ENCODE measurements at regions not wholly inside any gene's neighbourhood (a gene's known extent, or its start where the extent isn't known, plus 50 kb on each side); places are given as distances from the start of the nearest gene placed in this dataset.
"Not testable (repeated sequence)": the region's sequence is repeated elsewhere in the genome, so short reads cannot be mapped to it uniquely, and the experiment has no call there.

DNA sequence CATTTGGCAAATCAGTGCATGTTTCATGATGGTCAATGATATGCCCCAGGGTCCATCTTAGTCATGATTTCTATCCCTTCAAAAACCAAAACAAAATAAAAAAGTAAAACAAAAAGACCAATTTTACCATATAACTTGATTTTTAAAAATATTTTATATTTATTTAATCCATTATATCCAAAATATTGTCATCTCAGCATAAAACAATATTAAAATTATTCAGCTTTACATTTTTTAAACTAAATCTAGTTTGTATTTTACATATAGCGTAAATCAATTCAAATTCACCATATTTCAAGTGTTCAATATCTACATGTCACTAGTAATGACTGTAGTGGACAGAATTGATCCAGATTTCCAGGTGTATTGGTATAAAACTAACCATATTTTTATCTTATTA, 187.4 kb upstream of the C1QTNF3 start:
- H3K9me3 ChIP-seq (ENCODE audit: insufficient read depth, low read depth); BruUV-seq (replicated peaks); CTCF ChIA-PET; DNase-seq; H2AFZ ChIP-seq; H3K4me2 ChIP-seq; H3K4me3 ChIP-seq; H3K9me2 ChIP-seq (ENCODE audit: insufficient read depth); H3K27me3 ChIP-seq (ENCODE audit: insufficient read depth, low read depth); H3K79me2 ChIP-seq (ENCODE audit: low read depth); H3K27ac ChIP-seq; H3K36me3 ChIP-seq (ENCODE audit: low read depth); H3F3A ChIP-seq (ENCODE audit: insufficient read depth, low read depth); POLR2A ChIA-PET (ENCODE audit: unreplicated experiment); H4K20me1 ChIP-seq (ENCODE audit: insufficient read depth); H3K4me1 ChIP-seq (replicated peaks; ENCODE audit: insufficient read depth); intact Hi-C loops (cut with micrococcal nuclease; ENCODE audit: unreplicated experiment): not testable (repeated sequence)

DNA sequence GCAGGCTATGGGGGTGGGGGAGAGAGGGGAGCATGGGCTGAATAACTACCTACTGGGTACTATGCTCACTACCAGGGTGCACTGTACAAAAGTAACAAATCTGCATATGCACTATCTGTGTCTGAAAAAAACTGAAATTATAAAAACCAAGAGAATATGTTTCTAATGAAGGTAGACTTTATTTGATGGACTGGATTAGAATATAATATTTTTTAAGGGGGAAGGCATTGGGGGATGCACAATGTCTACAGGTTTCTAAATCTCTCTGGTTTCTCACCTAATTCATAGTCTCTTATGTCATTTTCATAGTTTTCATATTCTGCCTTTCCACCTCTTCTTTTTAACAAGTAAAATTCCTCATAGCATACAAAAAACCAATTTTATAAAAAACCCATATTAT, 200.8 kb upstream of the C1QTNF3 start:
- CTCF ChIA-PET; H3K9me2 ChIP-seq (ENCODE audit: insufficient read depth); H3K36me3 ChIP-seq (ENCODE audit: low read depth); POLR2A ChIA-PET (ENCODE audit: unreplicated experiment); H3K27me3 ChIP-seq (ENCODE audit: insufficient read depth, low read depth); H2AFZ ChIP-seq; BruUV-seq (replicated peaks); DNase-seq; H4K20me1 ChIP-seq (ENCODE audit: insufficient read depth); H3K9me3 ChIP-seq (ENCODE audit: insufficient read depth, low read depth): not testable (repeated sequence)
- intact Hi-C loops (cut with micrococcal nuclease; ENCODE audit: unreplicated experiment) = loop anchor here (5.0 to 10.0 kb wide), 2 partner anchors 211 to 237 kb away; partner anchors contain the start of gene AMACR
- peaks cover 13% of the 10 kb centered on the region; the same call in 1 of the 2 replicates for H3K4me1 ChIP-seq (replicated peaks; ENCODE audit: insufficient read depth)
- peak overlapping the region; percentile 62 for H3K4me2 ChIP-seq
- H3K79me2 ChIP-seq (ENCODE audit: low read depth) = peaks cover 10% of the 10 kb centered on the region; the same call in 1 of the 2 replicates
- peaks cover 12% of the 10 kb centered on the region; the same call in 1 of the 2 replicates for H3F3A ChIP-seq (ENCODE audit: insufficient read depth, low read depth)
- H3K4me3 ChIP-seq = peak overlapping the region; percentile 43; the same call in 1 of the 2 replicates
- 0 out of 2 replicates have a peak overlapping the region, but pooled peaks have one; percentile 9 for H3K27ac ChIP-seq

DNA sequence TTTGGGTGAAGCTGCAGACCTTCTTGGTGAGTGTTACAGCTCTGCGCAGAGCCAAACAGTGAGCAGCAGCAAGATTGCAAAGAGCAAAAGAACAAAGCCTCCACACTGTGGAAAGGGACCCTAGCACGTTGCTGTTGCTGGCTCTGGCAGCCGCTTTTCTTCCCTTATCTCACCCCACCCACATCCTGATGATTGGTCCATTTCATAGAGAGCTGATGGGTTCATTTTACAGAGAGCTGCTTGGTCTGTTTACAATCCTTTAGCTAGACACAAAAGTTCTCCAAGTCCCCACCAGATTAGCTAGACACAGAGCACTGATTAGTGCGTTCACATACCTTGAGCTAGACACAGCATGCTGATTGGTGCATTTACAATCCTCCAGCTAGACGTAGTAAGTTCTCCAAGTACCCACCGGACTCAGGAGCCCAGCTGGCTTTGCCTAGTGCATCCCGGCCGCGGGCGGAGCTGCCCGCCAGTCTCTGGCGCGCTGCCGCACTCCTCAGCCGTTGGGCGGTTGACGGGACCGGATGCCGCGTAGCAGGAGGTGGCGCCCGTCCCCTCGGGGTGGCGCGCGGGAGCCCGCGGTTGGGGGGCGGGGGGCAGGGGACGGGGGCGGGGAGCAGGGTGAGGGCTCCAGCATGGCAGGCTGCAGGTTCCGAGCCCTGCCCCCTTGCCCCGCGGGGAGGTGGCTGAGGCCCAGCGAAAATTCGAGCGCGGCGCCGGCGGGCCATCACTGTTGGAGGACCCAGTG, 201.4 kb upstream of the C1QTNF3 start:
- H3K9me3 ChIP-seq (ENCODE audit: insufficient read depth, low read depth); H3K9me2 ChIP-seq (ENCODE audit: insufficient read depth); H4K20me1 ChIP-seq (ENCODE audit: insufficient read depth); H3K27me3 ChIP-seq (ENCODE audit: insufficient read depth, low read depth); H3K36me3 ChIP-seq (ENCODE audit: low read depth); CTCF ChIA-PET: not testable (repeated sequence)
- BruUV-seq (replicated peaks) = TSS peak; percentile 73
- peak overlapping the region; percentile 70; the same call in 1 of the 2 replicates for H2AFZ ChIP-seq
- POLR2A ChIA-PET (ENCODE audit: unreplicated experiment) = interaction anchor here (0.7 kb wide), 1 partner anchor 804 kb away, joined by 6 read pairs; the partner anchor contains the start of gene TARS1
- peaks cover 10% of the 10 kb centered on the region; the same call in 1 of the 2 replicates for H3K79me2 ChIP-seq (ENCODE audit: low read depth)
- 0 out of 2 replicates have a peak overlapping the region, but pooled peaks have one; percentile 9 for H3K27ac ChIP-seq
- peak; percentile 33 to 97 for DNase-seq
- peaks cover 17% of the 10 kb centered on the region for H3K4me1 ChIP-seq (replicated peaks; ENCODE audit: insufficient read depth)
- intact Hi-C loops (cut with micrococcal nuclease; ENCODE audit: unreplicated experiment) = loop anchor here (5.0 to 10.0 kb wide), 2 partner anchors 210 to 237 kb away; partner anchors contain the start of gene AMACR
- H3F3A ChIP-seq (ENCODE audit: insufficient read depth, low read depth) = peaks cover 12% of the 10 kb centered on the region; the same call in 1 of the 2 replicates
- H3K4me2 ChIP-seq = peak overlapping the region; percentile 62
- H3K4me3 ChIP-seq = peak overlapping the region; percentile 43; the same call in 1 of the 2 replicates

DNA sequence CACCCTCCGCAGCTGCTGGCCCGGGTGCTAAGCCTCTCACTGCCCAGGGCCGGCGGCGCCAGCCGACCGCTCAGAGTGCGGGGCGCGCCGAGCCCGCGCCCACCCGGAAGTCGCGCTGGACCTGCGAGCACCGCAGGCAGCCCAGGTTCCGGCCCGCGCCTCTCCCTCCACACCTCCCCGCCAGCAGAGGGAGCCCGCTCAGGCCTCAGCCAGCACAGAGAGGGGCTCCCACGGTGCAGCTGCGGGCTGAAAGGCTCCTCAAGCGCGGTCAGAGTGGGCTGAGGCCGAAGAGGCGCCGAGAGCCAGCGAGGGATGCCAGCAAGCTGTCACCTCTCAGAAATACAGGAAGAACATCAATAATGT, 202.0 kb upstream of the C1QTNF3 start:
- H3K9me3 ChIP-seq (ENCODE audit: insufficient read depth, low read depth); H3K27ac ChIP-seq; H3K36me3 ChIP-seq (ENCODE audit: low read depth); H3K9me2 ChIP-seq (ENCODE audit: insufficient read depth); BruUV-seq (replicated peaks); H3K27me3 ChIP-seq (ENCODE audit: insufficient read depth, low read depth); H2AFZ ChIP-seq; POLR2A ChIA-PET (ENCODE audit: unreplicated experiment); H3K4me2 ChIP-seq; CTCF ChIA-PET; DNase-seq; H4K20me1 ChIP-seq (ENCODE audit: insufficient read depth): not testable (repeated sequence)
- H3K4me1 ChIP-seq (replicated peaks; ENCODE audit: insufficient read depth) = peaks cover 17% of the 10 kb centered on the region
- H3K4me3 ChIP-seq = peak overlapping the region; percentile 43; the same call in 1 of the 2 replicates
- peaks cover 10% of the 10 kb centered on the region; the same call in 1 of the 2 replicates for H3K79me2 ChIP-seq (ENCODE audit: low read depth)
- H3F3A ChIP-seq (ENCODE audit: insufficient read depth, low read depth) = peaks cover 12% of the 10 kb centered on the region; the same call in 1 of the 2 replicates
- intact Hi-C loops (cut with micrococcal nuclease; ENCODE audit: unreplicated experiment) = loop anchor here (10.0 kb wide), 1 partner anchor 210 kb away; no protein-coding TSS in a partner anchor

DNA sequence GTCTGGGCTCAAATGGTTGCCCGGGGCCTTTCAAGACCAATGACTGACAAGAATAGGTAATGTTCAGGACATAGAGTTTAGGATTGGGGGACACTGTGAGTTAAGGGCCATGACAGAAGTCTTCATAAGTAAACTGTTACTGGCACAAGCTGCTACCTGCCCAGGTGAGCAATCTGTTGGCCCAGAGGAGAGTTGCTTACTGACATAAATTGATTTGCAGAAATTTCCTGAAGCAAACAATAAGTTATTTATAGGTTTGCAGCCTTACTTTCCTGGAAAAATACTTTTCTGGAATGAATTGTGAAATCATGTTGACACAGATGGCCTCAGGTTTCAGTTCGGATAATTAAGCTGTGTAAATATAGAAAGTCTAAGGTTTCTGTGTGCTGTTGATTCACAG, 202.8 kb upstream of the C1QTNF3 start:
- POLR2A ChIA-PET (ENCODE audit: unreplicated experiment); CTCF ChIA-PET; BruUV-seq (replicated peaks); H3K79me2 ChIP-seq (ENCODE audit: low read depth); H3K36me3 ChIP-seq (ENCODE audit: low read depth); H2AFZ ChIP-seq; H3K9me2 ChIP-seq (ENCODE audit: insufficient read depth); H3K9me3 ChIP-seq (ENCODE audit: insufficient read depth, low read depth); H4K20me1 ChIP-seq (ENCODE audit: insufficient read depth); H3K27me3 ChIP-seq (ENCODE audit: insufficient read depth, low read depth): not testable (repeated sequence)
- H3K4me3 ChIP-seq = peak overlapping the region; percentile 37; the same call in 1 of the 2 replicates
- peaks cover 12% of the 10 kb centered on the region; the same call in 1 of the 2 replicates for H3F3A ChIP-seq (ENCODE audit: insufficient read depth, low read depth)
- intact Hi-C loops (cut with micrococcal nuclease; ENCODE audit: unreplicated experiment) = loop anchor here (10.0 kb wide), 1 partner anchor 209 kb away; no protein-coding TSS in a partner anchor
- H3K4me1 ChIP-seq (replicated peaks; ENCODE audit: insufficient read depth) = peaks cover 17% of the 10 kb centered on the region
- DNase-seq = peak; percentile 49 to 88
- peak overlapping the region; percentile 72 for H3K4me2 ChIP-seq
- H3K27ac ChIP-seq = peak overlapping the region; percentile 40

DNA sequence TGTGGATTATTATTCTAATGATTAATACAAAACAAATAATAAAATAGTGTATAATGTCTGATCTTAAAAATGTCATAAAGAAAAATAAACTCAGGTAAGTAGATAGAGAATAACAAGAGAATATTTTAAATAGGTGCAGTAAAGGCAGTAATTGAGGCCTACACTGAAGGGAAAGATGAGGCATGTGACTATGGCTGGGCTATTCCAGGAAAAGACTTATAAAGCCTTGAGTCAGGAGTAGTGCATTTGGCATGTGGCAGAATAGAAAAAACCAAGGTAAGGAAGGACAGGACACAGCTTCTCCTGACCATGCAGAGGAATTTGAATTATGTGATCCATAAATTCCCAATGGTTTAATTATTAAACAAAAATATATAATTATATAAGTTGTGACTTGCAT, 215.6 kb upstream of the C1QTNF3 start:
- H2AFZ ChIP-seq; H3K4me3 ChIP-seq; POLR2A ChIA-PET (ENCODE audit: unreplicated experiment); H3K9me3 ChIP-seq (ENCODE audit: insufficient read depth, low read depth); H3K36me3 ChIP-seq (ENCODE audit: low read depth); H3K79me2 ChIP-seq (ENCODE audit: low read depth); H3K4me1 ChIP-seq (replicated peaks; ENCODE audit: insufficient read depth); H3F3A ChIP-seq (ENCODE audit: insufficient read depth, low read depth); H3K9me2 ChIP-seq (ENCODE audit: insufficient read depth); H3K27me3 ChIP-seq (ENCODE audit: insufficient read depth, low read depth); BruUV-seq (replicated peaks); DNase-seq; CTCF ChIA-PET; intact Hi-C loops (cut with micrococcal nuclease; ENCODE audit: unreplicated experiment); H3K4me2 ChIP-seq; H4K20me1 ChIP-seq (ENCODE audit: insufficient read depth); H3K27ac ChIP-seq: not testable (repeated sequence)

DNA sequence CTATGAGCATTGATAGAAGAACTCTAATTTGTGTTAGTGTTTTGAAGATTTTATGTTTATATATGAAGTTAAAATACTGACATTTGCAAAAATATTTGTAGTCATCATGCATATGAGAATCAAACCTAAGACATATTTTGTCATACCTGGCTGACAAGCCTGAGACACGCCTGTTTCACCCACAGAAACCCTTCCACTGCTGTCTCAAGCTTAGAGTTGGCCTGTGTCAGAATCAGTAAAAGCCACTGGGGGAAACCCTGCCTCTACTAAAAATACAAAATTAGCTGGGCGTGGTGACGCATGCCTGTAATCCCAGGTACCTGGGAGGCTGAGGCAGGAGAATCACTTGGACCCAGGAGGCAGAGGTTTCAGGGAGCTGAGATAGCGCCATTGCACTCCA, 218.0 kb upstream of the C1QTNF3 start:
- H3K9me2 ChIP-seq (ENCODE audit: insufficient read depth); intact Hi-C loops (cut with micrococcal nuclease; ENCODE audit: unreplicated experiment); H3K79me2 ChIP-seq (ENCODE audit: low read depth); H3K27me3 ChIP-seq (ENCODE audit: insufficient read depth, low read depth); H3K27ac ChIP-seq; CTCF ChIA-PET; H3K36me3 ChIP-seq (ENCODE audit: low read depth); DNase-seq; H3K4me2 ChIP-seq; H4K20me1 ChIP-seq (ENCODE audit: insufficient read depth); BruUV-seq (replicated peaks); H3K9me3 ChIP-seq (ENCODE audit: insufficient read depth, low read depth); H3F3A ChIP-seq (ENCODE audit: insufficient read depth, low read depth); H3K4me3 ChIP-seq; H3K4me1 ChIP-seq (replicated peaks; ENCODE audit: insufficient read depth); H2AFZ ChIP-seq; POLR2A ChIA-PET (ENCODE audit: unreplicated experiment): not testable (repeated sequence)

Data from PC-9 (cell line).